ENCODE measurements at regions not wholly inside any gene's neighbourhood (a gene's known extent, or its start where the extent isn't known, plus 50 kb on each side); places are given as distances from the start of the nearest gene placed in this dataset.

GRCh38 chr20:11401988-11402387, 515.7 kb upstream of the BTBD3 start:
- POLR2A ChIA-PET, result no interaction called here
- H3K4me1 Mint-ChIP-seq (ENCODE audit: low read depth), result no peaks in the 10 kb centered on the region
- H3K36me3 ChIP-seq (ENCODE audit: insufficient read depth, low read length), result no peaks in the 10 kb centered on the region
- no peaks in the 10 kb centered on the region for H3K4me1 ChIP-seq (ENCODE audit: insufficient read depth, low read length)
- H3K27ac ChIP-seq (ENCODE audit: low read depth in 1 of 2, low read length in 2 of 2), result no peak overlapping the region
- peaks cover 0 to 6% of the 10 kb centered on the region in 2 experiments for H3K9me3 ChIP-seq (ENCODE audit: control insufficient read depth in 1 of 2, insufficient read depth in 1 of 2, low read length in 2 of 2)
- CTCF ChIA-PET, result no interaction called here
- peaks cover 18% of the 10 kb centered on the region for H3K9me3 Mint-ChIP-seq
- H3K36me3 Mint-ChIP-seq (ENCODE audit: low read depth), result no peaks in the 10 kb centered on the region
- ATAC-seq (ENCODE audit: poor library complexity) (no peak), DNase-seq (no peak)
- TF ChIP-seq, protein P1, sequence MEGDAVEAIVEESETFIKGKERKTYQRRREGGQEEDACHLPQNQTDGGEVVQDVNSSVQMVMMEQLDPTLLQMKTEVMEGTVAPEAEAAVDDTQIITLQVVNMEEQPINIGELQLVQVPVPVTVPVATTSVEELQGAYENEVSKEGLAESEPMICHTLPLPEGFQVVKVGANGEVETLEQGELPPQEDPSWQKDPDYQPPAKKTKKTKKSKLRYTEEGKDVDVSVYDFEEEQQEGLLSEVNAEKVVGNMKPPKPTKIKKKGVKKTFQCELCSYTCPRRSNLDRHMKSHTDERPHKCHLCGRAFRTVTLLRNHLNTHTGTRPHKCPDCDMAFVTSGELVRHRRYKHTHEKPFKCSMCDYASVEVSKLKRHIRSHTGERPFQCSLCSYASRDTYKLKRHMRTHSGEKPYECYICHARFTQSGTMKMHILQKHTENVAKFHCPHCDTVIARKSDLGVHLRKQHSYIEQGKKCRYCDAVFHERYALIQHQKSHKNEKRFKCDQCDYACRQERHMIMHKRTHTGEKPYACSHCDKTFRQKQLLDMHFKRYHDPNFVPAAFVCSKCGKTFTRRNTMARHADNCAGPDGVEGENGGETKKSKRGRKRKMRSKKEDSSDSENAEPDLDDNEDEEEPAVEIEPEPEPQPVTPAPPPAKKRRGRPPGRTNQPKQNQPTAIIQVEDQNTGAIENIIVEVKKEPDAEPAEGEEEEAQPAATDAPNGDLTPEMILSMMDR (IDR thresholded peaks at IDR 0.05), result no peak
- no peaks in the 10 kb centered on the region for H3K27me3 ChIP-seq (ENCODE audit: control insufficient read depth in 1 of 2, insufficient read depth in 2 of 2, low read length in 2 of 2)
- no peak overlapping the region for H3K27ac Mint-ChIP-seq
- intact Hi-C loops (cut with DNase I, micrococcal nuclease), result no loop called here
- H3K27me3 Mint-ChIP-seq, result no peaks in the 10 kb centered on the region
- H3K4me3 Mint-ChIP-seq, result no peak overlapping the region
- no peak overlapping the region for H3K4me3 ChIP-seq (ENCODE audit: low read length)

DNA sequence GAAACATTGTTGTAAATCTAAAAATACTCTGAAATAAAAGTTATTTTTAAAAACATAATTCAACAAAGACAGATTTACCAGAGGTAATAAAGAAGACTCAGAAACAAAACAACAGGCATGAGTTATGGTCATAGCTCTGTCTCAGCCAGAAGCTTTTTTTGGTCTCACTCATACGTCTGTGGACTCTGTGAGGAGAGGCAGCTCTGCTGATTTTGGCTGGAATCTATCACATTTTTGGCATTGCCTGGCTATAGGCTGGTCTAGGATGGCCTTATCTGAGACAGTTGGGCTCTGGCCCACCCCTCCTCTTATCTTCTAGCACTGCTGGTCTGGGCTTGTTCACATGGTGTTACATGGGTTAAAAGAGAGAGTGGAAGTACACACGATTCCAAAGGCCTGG, 514.0 kb upstream of the BTBD3 start:
- Histone ChIP-seq H3K9me3 (ENCODE audit: control insufficient read depth in 1 of 2, insufficient read depth in 1 of 2, low read length in 2 of 2) (peaks cover 0 to 6% of the 10 kb centered on the region in 2 experiments), H3K27me3 (ENCODE audit: control insufficient read depth in 1 of 2, insufficient read depth in 2 of 2, low read length in 2 of 2) (no peaks in the 10 kb centered on the region), H3K27ac (ENCODE audit: low read depth in 1 of 2, low read length in 2 of 2) (no peak overlapping the region), H3K4me3 (ENCODE audit: low read length) (no peak overlapping the region), H3K4me1 (ENCODE audit: insufficient read depth, low read length) (no peaks in the 10 kb centered on the region), H3K36me3 (ENCODE audit: insufficient read depth, low read length) (no peaks in the 10 kb centered on the region)
- ATAC-seq (ENCODE audit: poor library complexity) (no peak), DNase-seq (no peak)
- H3K4me3 Mint-ChIP-seq, result no peak overlapping the region
- CTCF ChIA-PET, result no interaction called here
- no peaks in the 10 kb centered on the region for H3K27me3 Mint-ChIP-seq
- intact Hi-C loops (cut with DNase I, micrococcal nuclease), result no loop called here
- no peaks in the 10 kb centered on the region for H3K36me3 Mint-ChIP-seq (ENCODE audit: low read depth)
- TF ChIP-seq, protein P1 (IDR thresholded peaks at IDR 0.05), result no peak
- no peaks in the 10 kb centered on the region for H3K4me1 Mint-ChIP-seq (ENCODE audit: low read depth)
- POLR2A ChIA-PET, result no interaction called here
- peaks cover 20% of the 10 kb centered on the region for H3K9me3 Mint-ChIP-seq
- H3K27ac Mint-ChIP-seq, result no peak overlapping the region

DNA sequence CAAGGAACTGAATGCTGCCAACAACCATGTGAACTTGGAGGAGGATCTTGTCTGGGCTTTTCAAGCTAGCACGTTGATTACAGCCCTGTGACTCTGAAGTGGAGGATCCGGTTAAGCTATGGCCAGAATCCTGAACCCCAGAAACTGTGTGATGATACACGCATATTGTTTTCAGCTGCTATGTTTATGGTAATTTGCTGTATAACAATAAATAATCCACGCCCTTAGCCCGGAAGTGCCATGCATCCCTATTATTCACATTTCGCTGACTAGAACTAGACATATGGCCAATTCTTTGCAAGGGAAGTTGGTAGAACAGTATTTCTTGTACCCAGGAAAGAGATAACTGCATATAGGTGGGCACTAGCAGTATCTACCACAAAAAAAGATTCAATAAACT, 510.8 kb upstream of the BTBD3 start:
- Mint-ChIP-seq H3K27me3 (no peaks in the 10 kb centered on the region), H3K9me3 (peaks cover 14% of the 10 kb centered on the region)
- CTCF ChIA-PET, result no interaction called here

More for the DNA sequence above, 510.8 kb upstream of the BTBD3 start:
- H3K4me3 ChIP-seq (ENCODE audit: low read length), result no peak overlapping the region
- DNase-seq, result no peak
- Mint-ChIP-seq H3K4me3 (no peak overlapping the region), H3K4me1 (ENCODE audit: low read depth) (no peaks in the 10 kb centered on the region), H3K36me3 (ENCODE audit: low read depth) (no peaks in the 10 kb centered on the region), H3K27ac (no peak overlapping the region)
- intact Hi-C loops (cut with DNase I, micrococcal nuclease), result no loop called here
- H3K9me3 ChIP-seq (ENCODE audit: control insufficient read depth in 1 of 2, insufficient read depth in 1 of 2, low read length in 2 of 2), result peaks cover 0 to 6% of the 10 kb centered on the region in 2 experiments
- POLR2A ChIA-PET, result no interaction called here
- ATAC-seq (ENCODE audit: poor library complexity), result no peak
- H3K27ac ChIP-seq (ENCODE audit: low read depth in 1 of 2, low read length in 2 of 2), result no peak overlapping the region
- no peaks in the 10 kb centered on the region for H3K36me3 ChIP-seq (ENCODE audit: insufficient read depth, low read length)
- TF ChIP-seq, protein P1 (IDR thresholded peaks at IDR 0.05), result no peak
- H3K27me3 ChIP-seq (ENCODE audit: control insufficient read depth in 1 of 2, insufficient read depth in 2 of 2, low read length in 2 of 2), result no peaks in the 10 kb centered on the region
- H3K4me1 ChIP-seq (ENCODE audit: insufficient read depth, low read length), result no peaks in the 10 kb centered on the region

All from CD4-positive, alpha-beta T cell (primary cell).